ENCODE measurements at regions not wholly inside any gene's neighbourhood (a gene's known extent, or its start where the extent isn't known, plus 50 kb on each side); places are given as distances from the start of the nearest gene placed in this dataset.

DNA sequence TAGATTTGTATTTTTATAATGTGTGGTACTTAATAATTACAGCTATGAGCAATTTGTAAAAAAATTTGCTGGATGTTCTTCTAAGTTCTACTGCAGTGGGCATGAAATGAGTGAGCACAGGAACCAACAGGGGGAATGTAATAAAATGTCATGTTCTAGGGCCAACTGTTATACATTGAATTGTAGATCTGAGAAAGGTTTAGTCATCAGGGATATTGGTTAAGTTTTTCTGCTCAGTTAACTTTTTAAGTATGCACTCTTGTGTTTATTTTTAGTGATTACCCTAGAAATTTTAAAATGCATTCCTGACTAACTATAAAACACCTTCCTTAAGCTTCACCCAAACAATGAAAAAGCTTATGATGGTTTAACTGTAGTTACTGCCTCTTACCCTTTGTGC, 101.8 kb downstream of the CAND1 start:
- DNase-seq (ENCODE audit: low read depth in 2 of 2), result no peak

DNA sequence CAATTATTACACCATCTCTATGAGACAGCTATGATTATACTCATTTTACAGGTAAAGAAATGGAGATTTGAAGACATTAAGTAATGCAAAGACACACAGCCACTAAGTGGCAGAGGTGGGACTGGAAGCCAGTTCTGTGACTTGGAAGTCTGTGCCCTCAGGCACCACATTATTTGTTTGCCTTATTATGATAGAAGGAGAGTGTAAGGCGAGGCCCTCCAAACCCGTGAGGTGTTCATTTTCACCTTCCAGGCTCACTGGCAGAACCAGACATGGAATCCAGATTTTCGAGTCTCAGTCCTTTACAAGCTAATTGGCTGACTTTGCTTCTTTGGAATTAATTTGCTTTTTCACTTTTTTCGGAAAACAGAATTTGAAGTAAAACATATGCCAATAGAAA, 107.9 kb downstream of the CAND1 start:
- DNase-seq (ENCODE audit: low read depth in 2 of 2), result no peak

DNA sequence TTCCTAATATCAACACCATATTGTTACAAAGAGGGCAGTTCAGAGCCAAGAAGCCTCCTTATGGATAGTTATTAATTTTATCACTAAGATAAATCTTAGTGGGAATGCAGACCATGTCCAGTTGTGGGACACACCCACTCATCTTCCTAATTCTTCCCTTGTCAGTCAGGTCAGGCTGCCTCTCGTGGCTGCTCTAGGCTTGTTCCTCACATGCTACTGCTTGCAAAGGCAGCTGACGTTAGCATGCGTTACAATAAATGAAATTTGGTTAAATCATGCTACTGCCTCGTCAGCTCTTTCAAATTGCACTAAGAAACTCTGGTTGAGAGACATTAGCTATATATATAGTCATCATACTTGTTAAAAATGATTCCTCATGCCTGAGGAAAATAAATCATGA, 108.4 kb downstream of the CAND1 start:
- DNase-seq (ENCODE audit: low read depth in 2 of 2), result no peak

DNA sequence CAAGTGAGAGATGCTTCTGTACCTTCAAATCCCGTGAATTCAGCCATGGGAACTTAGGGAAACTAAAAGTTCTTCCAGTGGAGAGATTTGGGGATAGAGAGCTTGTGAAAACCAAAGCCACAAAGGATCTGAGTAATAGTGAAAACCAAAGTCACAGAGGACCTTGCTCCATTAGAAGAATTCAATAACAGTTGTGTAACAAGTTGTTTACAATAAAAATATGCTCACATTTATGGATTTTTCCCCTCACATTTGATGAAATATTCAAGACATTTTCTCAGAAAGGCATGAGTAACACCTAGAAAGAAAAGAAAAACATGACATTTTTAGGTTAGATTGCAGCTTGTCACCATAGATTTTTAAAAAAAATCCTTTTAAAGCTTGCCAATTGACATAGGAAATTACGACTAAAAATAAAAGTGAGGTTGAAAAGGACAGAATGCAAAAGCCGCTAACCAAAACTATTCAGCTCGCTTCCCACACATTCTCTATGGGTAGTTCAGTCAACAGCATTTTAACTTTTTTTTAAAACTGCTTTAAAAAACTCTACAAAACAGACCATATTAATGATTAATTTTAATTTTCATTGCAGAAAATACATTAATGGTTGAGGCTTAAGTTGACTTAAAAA, 113.2 kb downstream of the CAND1 start:
- DNase-seq (ENCODE audit: low read depth in 2 of 2), result no peak

DNA sequence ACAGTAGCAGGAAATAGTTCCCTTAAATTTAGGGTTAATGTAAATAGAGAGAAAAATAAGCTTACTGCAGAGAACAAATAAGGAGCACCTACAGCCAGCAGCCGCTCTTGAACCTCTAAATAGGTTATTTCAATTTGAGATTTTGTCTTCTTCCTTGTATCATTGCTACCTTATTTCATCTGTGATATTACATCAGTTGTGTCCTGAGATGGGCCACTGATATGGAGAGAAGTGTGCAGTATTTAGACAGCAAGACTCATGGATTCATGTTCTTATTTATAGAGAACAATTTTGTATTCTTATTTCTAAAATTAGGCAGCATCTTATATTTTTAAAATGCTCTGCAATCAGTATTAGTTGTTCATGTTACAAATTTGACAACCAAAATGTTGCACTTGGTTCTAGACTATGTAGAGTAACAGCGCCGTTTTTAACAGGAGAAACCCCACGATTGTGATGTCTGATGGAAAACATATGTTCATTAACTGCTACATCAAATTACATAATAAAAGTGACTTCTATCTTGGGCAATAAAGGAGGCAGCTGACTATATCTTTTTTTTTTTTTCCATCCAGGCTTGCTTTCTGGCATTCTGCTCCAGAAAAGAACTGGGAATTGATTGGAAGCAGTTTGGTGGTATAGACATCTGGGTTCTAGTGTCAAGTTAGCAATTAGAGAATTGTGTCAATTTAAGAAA, 117.9 kb downstream of the CAND1 start:
- no peak for DNase-seq (ENCODE audit: low read depth in 2 of 2)

DNA sequence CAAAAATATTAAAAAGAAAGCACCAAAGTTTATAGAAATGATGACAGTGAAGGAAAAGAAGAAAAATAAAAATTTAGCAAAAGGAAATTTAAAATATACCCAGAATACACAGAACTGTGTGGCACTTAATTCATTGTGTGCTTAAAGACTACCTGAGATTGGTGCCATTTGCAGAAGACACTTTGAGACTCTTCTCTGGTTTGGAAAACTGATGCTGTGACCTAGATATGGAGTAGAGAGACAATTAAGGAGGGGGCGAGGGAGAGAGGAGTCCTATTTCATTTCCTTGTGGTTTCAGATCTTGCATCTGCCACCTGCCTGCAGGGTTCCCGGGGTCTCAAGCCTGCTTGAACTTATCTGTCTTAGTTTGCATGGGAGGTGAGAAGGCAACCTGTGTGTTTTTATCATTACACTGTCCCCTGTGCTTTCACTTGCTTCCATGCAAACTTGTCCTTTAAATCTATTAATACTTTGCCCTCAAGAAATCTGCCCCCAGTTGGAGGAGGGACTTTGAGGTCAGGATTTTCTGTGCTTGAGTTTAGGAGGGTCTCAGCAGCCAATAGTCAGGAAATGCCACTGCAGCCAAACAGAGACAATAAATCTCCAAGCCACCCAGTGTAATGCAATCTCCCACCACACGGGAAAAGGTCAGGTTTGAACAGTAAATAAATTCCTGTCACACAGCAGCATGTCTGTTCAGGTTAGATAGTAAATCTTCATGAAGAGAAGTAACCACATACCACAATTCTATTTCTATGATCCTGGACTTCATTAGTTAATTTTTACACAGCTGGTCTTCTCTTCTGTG, 119.4 kb downstream of the CAND1 start:
- no peak for DNase-seq (ENCODE audit: low read depth in 2 of 2)

DNA sequence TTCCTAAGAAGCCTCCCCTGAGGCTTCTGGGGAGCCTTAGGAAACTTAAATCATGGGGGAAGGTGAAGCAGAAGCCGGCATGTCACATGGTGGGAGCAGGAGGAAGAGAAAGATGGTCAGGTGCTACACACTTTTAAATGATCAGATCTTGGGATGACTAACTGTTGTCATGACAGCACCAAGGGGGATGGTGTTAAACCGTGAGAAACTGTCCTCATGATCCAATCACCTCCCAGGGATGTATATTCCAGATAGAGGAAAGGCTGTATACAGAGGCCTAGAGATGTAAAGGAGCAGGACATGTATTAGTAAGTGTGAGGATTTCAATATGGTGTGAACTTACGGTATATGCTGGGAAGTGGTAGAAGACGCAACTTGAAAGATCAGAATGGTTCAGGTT, 121.1 kb downstream of the CAND1 start:
- no peak for DNase-seq (ENCODE audit: low read depth in 2 of 2)

DNA sequence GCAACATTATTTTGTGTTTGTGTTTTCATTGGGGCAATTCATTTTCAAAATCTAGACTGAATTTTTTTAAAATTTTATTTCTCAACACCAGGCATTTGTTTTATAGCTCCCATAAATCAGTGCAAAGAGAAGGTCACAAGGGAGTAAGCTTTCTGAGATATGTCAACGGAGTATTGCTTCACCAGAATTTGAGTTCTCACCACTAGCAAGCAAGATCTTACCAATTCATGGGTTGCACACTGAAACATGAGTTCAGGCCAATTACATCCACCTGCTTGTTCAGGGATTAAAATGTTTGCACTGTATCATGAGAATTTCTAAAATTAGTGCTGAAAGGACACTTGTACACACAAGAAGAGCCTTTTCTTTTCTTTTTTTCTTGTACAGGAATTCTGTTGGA, 121.9 kb downstream of the CAND1 start:
- no peak for DNase-seq (ENCODE audit: low read depth in 2 of 2)

DNA sequence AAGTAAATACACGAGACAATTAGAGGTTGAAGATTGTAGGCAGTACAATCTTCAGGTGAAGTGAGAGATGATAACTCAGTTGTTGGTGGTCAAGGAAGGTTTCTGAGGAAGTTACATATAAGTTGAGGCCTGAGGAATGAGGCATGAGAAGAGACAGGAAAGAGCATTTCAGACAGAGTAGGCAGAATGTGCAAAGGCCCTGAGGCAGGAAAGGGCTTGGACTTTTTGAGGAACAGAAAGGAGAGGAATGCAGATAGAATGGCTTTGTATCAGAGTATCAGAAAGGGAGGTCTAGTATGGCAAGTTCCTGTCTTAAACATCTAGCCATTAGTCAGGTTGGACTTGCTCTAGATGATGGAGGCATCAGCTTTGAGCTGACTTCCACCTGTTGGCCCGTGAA, 122.5 kb downstream of the CAND1 start:
- DNase-seq (ENCODE audit: low read depth in 2 of 2), result no peak

DNA sequence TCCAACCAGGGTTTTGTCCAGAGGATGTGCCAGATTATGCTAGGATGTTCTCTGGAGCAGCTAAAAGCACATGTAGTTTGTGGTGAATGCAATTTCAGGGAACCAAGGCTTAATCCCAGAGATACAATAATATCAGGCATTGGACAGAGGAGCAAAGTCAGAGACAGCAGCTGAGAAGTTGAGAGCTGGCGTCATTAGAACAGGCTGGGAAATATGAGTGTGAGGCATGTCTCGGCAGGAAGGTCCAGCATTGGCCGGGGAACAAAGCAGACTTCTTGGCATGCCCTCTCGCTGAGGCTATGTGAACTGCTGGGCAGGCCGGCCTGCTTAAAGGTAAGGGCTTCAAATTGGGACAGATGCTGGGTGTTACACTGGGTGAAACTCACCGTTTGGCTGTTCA, 125.4 kb downstream of the CAND1 start:
- no peak for DNase-seq (ENCODE audit: low read depth in 2 of 2)

DNA sequence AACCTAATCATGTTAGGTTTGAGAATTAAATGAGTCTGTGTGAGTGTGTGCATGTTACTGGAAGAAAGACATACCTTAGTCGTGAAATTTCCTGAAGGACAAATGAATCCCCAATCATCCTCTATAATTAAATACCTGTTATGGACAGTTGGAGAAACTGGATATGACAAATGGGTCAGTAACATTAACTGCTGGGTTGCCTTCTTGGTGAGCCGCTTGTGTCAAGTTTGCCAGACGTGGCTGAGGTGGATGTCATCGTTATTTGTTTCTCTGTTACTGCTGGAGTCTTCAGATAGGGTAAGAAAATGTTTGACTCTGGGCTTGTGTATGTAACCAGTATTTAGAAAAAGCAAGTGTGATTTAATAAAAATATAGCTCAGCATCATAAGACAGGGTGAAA, 131.6 kb downstream of the CAND1 start:
- no peak for DNase-seq (ENCODE audit: low read depth in 2 of 2)

DNA sequence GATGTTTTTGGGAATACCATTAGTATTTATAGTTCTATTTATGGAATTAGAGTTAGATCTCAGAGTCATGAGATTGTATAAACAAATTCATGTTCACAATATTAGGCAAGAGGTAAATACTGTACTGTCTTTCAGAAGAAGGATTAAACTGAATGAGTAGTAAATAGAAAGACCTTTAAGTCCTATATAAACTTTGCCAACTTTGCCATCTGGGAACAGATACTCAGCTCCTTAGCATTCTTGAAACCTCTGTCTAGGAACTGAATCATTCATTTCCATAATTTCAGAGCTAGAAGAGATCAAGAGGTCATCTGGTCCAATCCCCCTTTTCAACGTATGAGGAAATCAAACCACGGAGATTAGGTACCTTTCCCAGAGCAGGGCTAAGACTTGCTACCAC, 141.1 kb downstream of the CAND1 start:
- no peak for DNase-seq (ENCODE audit: low read depth in 2 of 2)

DNA sequence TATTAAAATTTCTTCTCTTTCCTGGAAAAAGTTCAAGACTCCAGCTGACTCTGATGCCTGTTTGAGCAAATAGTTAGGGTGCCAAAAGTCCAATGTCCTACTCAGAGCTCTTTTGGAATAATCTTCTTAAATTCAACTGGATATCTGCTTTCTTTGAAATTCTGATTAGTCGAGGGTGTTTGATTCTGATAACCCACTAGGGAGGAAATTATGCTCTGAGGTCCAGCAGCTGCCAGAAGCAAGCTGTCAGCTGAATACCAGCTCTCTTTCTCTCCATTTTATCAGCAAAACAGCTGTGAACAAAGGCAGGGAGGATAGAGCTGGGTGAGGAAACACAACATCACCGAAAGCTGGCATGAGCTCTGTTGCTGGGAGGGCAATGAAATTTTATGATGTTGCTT, 141.5 kb downstream of the CAND1 start:
- no peak for DNase-seq (ENCODE audit: low read depth in 2 of 2)

DNA sequence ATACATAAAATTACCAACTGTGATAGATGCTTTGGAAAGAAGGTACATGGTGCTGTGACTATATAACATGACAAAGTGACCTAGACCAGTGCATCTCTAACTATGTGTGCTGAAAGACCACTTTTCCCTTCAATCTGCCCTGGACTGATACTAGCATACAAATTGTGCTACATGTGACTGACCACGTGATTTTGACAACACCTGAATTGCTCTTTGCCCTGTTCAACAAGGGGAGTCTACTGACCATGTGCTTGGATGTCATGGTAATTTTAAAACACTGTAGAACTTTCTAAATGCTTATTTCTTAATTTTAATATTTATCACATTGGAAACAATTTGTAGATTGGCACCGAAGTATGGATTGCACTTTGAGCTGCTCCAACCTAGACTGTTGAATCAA, 142.4 kb downstream of the CAND1 start:
- DNase-seq (ENCODE audit: low read depth in 2 of 2), result no peak

DNA sequence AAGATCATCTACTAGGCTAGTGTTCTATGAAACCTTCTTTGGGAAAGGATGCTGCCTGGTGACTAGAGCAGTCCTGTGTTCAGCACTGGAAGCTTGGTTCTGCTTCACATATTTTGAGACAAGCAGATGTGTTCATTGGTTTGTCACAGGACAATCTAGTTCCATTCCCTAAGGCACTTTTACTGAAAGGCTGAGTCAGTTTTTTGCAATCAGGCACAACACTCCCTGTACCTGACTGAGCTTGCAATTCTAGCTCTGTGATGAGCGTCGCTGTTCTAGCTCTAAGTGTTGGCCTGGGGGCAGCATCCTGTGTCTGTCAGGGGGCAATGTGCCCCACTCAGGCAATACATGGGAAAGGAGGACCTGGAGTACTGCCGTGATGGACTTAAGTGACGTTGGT, 144.4 kb downstream of the CAND1 start:
- no peak for DNase-seq (ENCODE audit: low read depth in 2 of 2)

DNA sequence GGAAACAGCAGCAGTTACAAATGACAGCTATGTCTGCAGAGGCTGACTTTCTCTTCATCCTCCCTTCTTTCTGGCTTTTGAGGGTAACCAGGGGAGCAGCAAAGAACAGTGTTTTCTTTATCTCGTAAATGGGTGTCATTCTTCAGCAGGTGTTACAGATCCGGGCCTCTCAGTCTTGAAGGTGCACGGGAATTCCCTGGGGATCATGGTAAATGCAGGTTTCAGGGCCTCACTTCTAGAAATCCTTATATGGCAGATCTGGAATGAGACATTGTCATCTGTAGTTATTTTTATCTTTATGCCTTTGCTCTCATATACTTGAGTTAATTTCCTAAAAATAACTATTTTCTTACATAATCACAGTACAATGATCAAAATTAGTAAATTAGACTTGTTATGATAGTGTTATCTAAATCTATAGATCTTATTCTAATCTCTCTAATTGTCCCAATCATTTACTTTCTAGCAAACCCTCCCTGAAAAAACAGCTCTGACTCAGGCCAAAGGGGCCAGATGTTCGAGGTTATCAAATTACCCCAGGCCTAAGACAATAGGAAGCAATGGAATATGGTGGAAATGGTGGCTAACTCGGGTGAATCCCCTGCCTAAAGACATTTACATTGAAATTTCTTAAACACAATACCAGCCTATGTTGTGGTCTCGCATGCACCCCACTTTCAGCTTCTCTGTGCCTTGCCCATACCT, 145.0 kb downstream of the CAND1 start:
- no peak for DNase-seq (ENCODE audit: low read depth in 2 of 2)

DNA sequence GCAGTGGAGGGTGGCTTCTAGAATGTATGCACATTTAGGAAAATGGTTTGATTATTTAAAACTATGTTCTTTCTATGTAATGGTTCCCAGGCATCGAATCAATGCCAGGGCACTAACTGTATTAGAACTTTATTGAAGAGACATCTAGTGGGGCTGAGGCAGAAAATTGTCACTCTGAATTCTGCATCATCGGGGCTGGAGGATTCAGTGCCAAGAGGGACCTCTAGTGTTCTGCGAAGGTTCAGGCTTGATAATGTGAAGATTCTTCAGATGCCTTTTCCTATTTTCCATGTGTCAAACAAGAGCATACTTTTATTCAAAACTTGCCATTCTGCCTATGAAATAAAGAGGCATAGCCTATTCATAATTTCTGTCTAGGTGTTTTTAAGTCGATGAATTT, 146.3 kb downstream of the CAND1 start:
- no peak for DNase-seq (ENCODE audit: low read depth in 2 of 2)

DNA sequence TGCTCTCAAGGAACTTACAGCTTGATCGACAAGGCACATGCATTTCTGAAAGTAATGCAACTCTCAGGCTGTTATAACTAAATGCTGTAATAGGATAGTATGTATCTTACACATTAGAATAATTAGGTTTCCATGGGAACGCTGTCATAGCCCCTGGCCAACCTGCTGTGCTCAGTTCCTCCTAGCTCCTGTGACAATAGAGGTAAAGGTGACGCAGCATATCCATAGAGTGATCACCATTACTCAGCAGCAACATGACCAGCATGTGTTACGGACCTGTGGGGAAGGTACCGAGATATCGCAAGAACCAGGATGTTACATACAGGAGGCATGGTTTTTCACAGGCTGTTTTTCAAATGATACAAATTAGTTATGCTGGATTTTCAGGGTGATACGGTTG, 150.7 kb downstream of the CAND1 start:
- no peak for DNase-seq (ENCODE audit: low read depth in 2 of 2)

DNA sequence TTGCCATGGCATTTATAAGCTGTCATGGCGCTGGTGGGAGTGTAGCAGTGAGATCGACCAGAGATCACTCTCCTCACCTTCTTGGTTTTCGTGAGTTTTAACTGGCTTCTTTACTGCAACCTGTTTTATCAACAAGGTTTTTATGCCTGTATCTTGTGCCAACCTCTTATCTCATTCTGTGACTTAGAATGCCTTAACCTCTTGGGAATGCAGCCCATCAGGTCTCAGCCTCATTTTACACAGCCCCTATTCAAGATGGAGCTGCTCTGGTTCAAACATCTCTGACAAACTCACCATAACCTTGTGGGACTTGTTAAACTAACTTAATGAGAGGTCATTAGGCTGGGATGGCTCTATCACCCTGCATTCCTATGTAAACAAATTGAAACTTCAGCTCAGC, 151.3 kb downstream of the CAND1 start:
- no peak for DNase-seq (ENCODE audit: low read depth in 2 of 2)

DNA sequence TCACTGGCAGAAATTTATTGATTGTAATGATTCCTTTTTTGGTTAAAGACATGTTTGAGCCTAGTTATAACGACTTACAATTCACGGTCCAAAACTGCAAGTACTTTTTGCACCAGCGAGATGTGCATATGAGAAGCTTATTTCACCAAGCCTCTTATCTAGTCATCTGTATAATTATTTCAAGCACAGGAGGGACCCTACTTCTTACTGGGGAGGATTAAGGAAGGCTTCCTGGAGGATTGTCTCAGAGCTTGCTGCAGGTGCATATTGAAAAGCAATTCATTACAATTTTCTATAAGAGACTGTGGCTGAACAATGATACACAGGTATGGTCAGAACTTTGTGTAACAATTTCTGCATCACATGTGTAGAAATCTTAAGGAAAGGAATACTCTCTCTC, 152.9 kb downstream of the CAND1 start:
- DNase-seq (ENCODE audit: low read depth in 2 of 2), result no peak

DNA sequence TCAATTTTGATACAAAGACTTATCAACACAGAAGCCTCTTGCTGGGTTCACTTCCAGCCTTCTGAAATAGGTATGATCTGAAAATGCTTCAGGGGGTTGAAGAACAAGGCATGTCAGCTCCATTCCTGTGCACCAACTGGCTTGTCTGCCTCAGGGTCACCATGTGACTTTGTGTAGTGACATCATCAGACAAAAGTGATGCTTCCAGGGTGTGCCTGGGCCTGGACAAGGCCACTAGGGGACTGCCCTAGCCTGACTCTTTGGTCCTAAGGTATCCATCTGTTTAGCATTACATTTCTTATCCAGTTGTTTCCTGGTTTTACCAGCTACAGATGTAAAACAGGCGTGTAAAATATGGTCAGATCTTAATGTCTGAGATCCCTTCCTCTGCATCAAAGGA, 155.6 kb downstream of the CAND1 start:
- no peak for DNase-seq (ENCODE audit: low read depth in 2 of 2)

DNA sequence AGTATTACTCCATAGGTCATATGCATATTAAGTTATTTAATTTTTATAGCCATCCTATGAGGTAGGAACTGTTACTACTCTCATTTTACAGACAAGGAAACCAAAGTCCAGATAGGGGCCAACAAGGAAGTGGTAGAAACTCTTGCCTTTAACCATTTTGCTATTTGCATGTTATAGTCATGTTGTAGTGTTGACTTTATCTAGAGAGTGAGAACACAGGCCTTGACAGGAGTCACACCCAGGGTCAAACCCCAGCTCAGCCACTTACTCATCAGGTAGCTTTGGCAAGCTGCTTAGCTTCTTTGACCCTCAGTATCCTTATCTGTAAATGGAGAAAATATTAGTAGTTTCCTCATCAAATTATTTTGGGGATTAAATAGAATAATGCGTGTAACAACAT, 156.2 kb downstream of the CAND1 start:
- no peak for DNase-seq (ENCODE audit: low read depth in 2 of 2)

DNA sequence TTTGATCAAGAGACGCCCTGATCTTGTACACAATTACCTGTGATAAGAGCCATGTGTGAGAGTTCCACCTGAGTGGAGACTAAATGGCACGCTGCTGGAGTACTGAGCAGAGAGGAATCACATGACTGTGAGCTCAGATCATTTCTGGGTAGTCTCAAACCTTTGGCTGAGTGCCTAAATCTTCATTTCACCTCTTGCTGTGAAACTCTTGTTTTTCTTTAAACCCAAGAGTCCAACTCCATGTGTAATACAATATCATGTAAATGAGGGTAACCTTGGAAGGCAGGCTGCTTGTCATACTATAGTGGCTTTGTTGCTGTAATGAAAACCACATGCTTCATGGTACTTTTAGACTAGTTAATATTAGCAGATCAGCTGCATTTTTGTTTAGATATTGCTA, 156.9 kb downstream of the CAND1 start:
- no peak for DNase-seq (ENCODE audit: low read depth in 2 of 2)
